GOT3 (cell line): ENCODE measurements at regions not wholly inside any gene's neighbourhood (a gene's known extent, or its start where the extent isn't known, plus 50 kb on each side); places are given as distances from the start of the nearest gene placed in this dataset.
"Not testable (repeated sequence)": the region's sequence is repeated elsewhere in the genome, so short reads cannot be mapped to it uniquely, and the experiment has no call there.

Experiments
- DNase-seq: peaks from one replicate; lab custom pipeline; 2025; ENCODE audit warnings: mixed read lengths; lab: John Stamatoyannopoulos, UW

DNA sequence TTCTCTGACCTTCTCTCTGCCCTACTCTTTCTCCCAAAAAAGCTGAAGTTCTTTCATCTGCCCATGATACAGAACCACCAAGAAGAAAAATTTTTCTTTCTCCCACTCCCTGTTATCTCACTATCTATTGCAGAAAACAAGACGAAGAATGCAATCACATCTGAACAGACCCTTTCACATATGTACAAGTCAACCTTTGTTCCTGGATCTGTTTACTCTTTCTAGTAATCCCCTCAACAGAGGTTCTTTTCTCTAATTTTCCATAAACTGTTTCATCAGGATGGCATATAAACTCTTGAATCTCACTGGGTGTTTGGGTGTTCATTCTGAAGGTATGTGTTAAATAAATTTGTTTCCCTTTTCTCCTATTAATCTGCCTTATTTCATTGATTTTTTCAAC, 1262.7 kb upstream of the NRXN1 start:
- no peak for DNase-seq

DNA sequence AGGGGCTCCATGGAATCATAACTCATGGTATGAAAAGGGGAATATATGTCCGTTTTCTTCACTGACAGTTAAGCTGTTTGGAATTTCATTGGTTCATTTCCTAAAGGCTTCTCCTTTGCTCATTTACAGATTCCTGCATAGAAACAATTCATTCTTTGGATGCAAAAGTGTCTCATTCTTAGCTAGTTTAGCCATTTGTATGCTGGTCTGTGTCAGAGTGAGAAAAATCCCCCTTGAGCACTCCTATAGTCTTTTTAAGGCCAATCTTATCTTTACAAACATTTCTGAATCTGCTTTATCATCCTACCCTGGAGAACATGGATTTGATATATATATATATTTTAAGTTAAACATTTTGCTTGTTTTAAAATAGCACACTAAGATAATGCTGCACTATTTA, 1260.9 kb upstream of the NRXN1 start:
- DNase-seq = no peak

DNA sequence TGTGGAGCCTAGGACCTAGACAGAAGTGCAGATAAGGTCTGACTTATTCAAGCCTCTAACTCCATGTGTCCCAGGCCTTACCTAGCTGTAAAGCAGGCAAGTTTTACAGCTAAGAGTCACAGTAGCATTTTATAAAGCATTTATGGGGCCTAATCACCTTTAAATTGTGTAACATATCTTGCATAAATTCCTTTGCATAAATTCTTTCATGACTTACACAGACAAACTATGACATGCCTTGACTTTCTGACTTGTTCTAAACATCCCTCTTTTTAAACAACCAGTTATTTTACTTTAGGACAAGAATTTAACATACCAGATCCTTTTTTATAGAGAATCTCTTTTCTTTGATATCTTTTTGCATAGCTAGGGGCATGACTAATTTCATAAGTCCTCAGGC, 1257.8 kb upstream of the NRXN1 start:
- no peak for DNase-seq

DNA sequence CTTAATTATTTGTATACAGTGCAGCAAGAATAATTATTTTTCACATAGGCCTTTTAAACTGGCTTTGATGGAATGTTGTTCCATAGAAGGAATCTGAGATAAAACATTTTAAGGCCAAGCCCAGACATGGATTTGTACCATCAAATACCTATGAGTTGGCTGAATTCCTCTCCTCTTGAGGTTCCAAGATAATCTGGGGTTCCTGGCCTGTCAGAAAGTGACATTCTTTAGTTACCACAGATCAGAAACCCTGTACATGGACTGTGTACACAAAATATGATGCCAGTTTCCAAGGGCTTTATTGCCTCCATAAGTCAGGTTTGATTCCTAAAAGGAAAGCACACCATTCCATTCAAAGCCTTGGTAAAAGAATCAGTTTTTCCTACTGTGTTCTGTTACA, 1256.7 kb upstream of the NRXN1 start:
- no peak for DNase-seq

DNA sequence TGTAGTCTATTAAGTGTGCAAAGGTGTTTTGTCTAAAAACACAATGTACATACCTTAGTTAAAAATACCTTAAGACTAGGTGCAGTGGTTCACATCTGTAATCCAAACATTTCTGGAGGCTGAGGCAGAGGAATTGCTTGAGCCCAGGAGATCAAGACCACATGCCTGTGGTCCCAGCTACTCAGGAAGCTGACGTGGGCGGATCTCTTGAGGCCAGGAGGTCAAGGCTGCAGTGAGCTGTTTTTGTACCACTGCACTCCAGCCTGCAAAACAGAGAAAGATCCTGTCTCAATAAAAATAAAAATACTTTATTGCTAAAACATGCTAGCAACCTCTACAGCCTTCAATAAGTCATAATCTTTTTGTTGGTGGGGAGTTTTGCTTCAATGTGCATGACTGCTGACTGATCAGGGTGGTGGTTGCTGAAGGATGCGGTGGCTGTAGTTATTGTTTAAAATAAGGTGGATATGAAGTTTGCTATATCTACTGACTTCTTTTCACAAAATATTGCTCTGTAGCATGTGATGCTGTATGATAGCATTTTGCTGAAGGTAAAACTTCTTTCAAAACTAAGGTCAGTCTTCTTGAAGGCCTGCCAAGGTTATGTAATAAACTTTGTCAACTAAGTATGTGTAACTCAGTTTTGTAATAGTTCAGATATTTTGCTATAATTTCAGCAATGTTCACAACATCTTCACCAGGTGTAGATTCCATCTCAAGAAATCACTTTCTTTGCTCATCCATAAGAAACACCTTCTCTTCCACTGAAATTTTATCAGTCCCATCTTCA, 1238.0 kb upstream of the NRXN1 start:
- DNase-seq = no peak

DNA sequence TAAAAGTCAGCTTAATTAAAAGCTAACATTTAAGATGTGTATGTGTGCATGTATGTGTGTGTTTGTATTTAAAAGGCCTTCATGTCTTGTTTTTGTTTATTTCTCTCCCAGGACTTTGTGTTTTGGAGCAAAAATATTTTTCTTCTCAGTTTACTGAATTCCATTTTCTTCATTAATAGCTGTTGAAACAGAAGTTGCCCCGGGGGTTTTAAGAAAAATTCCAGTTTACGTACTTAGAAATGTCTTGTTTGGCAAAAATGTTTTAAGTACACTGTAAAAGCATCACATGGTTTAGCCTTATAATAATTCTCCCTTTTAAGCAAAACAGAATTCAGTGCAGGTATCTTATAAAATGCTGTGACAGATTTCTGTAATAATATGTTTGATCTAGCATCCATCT, 1233.0 kb upstream of the NRXN1 start:
- no peak for DNase-seq

DNA sequence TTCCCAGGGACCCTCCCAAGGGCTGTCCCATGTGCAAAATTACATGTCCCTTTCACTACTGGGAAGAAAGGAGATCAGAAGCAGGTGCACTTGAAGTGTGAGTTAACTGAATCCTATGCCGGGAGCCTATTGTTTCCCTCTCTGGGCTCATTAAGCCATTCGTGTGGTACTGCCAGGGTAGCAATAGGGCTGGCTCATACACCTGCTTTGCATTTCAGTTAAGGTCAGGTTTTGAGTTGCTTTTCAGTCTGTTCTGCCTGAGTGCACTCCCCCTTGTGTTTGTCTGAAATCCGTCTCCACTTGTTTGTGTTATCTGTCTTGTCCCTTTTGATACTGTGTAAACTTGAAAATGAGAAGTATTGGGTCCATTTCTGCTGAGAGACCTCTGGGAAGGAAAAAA, 1232.6 kb upstream of the NRXN1 start:
- no peak for DNase-seq

DNA sequence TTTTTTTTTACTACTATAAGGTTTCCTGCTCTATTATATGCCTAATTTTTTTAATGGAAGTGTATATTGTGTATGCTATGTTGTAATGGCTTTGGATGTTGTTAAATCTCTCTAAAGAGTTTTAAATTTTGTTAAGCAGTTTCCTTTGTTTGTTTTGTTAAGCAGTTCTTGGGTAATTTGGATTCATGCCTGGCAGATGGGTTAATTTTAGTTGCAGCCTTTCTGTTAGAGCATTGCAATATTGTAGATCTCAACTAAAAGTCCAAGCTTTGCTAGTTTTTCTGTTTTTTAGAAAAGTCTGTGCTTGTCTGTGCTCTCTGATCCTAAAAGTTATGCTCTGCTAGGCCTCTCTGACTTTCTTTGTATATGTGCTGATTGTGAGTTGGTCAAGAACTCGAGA, 1229.0 kb upstream of the NRXN1 start:
- no peak for DNase-seq

DNA sequence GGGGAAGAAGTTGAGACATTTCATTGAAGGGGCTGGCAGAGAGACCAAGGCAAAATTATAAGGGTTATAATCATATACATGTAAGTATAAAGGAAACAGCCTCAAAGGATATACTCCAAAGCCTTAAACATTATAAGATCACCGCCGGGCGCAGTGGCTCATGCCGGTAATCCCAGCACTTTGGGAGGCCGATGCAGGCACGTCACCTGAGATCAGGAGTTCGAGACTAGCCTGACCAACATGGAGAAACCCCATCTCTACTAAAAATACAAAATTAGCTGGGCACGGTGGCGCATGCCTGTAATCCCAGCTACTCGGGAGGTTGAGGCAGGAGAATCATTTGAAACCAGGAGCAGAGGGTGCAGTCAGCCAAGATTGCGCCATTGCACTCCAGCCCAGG, 1227.0 kb upstream of the NRXN1 start:
- DNase-seq = not testable (repeated sequence)

DNA sequence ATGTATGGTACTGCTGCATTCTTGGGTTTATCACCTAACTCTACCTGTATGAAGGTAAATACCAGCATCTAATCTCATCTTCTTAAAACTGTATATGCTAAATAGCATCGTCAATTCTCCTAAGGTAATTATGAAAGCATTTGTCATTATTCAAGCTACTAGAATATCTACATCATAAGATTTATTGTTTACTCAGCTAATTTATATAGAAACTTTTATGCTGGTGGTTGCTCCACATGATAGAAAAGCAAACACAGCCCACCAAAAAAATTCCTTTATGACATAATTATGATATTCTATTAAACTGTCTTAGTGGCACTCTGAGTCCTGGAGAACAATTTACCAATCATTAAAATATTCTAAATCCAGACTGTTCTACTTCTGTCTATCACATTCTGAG, 1226.1 kb upstream of the NRXN1 start:
- no peak for DNase-seq

DNA sequence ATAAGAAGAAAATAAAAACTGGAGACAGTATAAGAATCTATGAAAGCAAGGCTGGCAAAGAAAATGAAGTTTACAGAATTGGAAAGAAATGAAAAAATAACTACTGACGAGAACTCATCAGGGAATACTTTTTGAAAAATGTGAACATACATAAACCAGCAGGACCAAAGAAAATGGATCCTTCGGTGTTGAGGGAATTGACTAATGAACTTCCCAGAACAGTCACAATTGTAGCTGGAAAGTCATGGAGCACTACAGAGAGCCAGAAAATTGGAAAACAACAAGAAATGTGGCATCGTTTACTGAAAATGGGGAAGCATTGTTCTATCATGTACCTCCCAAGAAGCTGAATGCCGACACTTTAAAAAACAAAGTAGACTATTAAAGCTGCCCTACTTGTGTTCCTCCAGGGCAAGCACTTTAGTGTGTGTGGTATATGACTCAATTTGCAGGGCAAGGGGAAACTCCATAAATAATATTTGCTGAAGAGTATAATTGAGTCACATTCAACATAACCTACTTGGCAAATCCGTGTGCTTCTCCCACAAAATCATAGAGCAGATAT, 1221.6 kb upstream of the NRXN1 start:
- no peak for DNase-seq

DNA sequence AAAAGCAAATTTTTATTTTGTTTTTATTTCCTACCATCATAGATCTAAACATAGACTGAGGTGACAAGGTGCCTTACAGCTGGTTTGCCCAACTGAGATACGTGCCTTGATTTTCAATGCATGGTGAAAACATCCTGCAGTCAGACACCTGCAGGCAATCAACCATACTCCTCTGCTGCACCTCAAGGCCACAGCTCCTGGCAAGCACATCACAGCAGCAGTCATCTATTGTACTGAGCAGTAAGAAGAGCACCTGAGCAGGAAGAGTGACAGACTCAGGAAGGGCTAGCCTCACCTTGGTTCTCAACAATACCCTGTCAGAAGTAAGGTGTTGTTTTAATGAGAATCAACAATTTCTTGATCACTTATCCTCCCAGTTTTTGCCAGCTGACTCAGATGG, 1206.8 kb upstream of the NRXN1 start:
- DNase-seq = no peak

DNA sequence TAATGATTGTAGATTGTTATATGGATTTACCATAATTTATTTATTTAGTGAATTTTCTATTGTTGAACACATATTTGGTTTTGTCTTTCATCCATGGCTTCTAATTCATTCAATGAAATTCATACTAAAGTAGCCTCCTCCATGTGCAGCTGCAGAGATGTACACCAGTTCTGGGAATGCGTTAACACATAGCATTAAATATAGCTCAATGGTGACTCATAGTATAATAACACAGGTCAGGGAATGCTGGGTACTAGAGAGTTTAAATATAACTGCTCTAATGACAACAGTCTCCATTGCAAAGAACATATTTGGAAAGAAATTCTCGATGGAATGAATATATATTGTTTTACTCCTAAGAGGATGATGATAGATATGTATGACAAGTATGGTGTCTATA, 1190.2 kb upstream of the NRXN1 start:
- no peak for DNase-seq

DNA sequence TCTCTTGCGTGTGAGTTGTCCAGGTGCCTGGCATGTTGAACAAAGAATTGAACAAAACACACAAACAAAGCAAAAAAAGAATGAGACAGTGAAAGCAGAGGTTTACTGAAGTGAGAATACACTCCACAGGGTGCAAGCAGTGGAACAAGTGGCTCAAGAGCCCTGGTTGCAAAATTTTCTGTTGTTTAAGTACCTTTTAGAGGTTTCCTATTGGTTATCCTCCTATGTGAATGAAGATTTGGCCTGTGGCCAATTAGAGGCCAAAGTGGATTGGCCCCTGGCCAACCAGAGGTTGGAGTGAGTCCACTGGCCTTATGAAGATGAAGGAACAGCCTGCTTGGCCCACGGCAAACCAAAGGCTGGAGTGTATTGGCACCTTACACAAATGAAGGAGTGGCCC, 1188.5 kb upstream of the NRXN1 start:
- DNase-seq = no peak

DNA sequence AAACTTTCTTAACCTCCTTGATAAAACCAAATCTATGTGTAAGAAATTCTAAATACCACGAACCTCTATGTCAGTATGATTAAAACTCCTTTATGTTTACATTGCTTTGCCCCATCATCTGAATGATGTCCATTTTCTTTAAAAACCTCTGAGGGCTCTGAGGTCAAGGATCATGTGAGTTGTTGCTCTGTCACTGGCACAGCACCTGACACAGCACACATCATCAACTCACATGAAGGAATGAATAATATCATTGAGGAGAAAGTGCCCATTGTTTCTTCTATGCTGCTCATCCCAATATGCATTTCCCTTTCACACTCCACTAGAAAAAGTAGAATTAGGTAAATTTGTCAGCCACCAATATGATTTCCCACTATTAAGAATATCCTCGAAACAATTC, 1178.7 kb upstream of the NRXN1 start:
- no peak for DNase-seq

DNA sequence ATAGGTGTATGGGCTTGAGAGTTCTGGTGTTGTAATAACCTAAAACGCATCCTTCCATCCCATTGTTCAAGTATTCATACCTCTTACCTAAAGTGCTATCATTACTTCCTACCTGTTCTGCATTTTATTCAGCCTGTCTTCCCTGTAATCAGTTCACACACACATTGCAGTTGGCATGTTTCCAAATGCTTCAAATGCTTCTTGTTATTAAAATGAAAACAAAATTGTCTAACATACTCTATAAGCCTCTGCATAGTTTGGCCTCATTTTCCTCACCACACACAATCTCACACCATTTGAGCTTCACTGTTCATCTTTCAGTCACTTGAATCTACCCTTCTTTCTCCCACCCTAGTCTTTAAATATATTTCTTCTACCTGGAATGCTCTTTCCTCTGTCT, 1178.2 kb upstream of the NRXN1 start:
- DNase-seq = no peak

DNA sequence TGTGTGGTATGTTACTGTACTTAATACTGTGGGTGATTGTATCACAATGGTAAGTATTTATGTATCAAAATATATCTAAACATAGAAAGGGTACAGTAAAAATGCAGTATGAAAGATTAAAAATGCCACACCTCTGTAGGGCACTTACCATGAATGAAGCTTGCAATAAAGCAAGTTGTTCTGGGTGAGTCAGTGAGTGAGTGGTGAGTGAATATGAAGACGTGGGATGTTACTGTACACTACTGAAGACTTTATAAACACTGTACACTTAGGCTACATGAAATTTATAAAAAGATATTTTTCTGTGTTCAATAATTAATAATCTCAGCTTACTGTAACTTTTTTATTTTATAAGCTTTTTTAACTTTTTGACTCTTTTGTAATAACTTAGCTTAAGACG, 1162.4 kb upstream of the NRXN1 start:
- no peak for DNase-seq

DNA sequence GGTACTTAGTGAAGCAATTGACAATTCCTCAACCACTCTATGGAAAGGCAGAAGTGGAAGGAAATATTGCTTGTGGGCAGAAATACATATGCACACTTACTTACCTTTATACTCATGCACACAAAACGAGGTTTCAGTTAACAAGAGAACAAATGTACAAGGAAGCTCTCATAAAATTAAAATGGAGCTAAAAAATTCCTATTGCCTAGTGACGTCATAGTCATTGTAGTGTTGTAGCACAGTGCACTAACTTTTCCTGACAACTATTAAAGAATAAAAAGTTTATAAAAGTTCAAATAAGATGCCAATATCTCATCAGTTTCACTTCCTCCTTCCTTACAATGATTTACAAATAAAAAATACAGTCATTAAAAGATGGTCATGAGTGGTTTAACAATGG, 1161.9 kb upstream of the NRXN1 start:
- no peak for DNase-seq

DNA sequence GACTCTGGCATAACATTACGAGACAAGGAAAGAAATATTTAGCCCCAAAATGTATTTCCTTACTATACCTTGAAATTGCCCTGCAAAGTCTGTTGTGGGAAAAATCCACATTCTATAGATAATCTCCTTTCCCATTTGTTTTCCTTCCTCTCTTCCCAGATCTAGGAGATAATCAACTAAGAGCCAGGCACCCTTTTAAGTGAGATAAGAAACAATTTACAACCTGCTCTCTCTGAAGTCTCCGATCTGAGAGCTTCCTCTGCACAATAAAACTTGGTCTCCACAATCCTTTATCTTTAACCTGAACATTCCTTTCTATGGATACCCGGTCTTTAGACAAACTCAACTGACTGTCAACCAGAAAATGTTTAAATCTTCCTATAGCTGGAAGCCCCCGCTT, 1160.7 kb upstream of the NRXN1 start:
- no peak for DNase-seq

DNA sequence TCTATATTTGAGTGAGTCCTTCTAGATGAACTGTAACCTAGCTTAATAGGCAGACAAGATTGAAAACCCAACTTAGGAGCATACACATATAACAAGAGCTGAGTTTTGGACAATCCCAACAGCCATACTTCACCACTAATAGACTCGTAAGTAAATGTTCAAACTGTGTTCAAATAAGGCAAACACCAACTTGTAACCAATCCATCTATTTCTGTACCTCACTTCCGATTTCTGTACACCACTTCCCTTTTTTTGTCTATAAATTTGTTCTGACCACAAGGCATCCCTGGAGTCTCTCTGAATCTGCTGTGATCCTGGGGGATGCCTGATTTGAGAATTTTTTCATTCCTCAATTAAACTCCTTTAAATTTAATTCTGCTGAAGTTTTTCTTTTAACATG, 1149.1 kb upstream of the NRXN1 start:
- no peak for DNase-seq

DNA sequence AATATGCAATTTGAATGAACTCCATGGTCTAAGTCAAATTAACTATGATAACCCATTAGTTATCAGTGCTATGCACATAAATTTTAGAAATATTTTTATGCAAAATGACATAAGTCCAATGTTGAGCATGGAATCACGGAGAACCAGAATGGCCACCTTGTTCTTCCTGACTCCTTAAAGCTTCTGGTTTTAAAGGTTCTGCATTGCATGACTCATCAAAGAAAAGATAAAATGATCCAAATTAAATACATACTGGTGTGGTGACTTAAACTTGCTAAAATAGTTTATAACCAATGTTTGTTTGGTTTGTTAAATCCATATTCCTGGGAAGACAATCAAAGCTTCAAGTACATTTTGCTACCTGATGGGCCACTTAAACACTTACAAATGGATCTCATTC, 1146.9 kb upstream of the NRXN1 start:
- DNase-seq = no peak

DNA sequence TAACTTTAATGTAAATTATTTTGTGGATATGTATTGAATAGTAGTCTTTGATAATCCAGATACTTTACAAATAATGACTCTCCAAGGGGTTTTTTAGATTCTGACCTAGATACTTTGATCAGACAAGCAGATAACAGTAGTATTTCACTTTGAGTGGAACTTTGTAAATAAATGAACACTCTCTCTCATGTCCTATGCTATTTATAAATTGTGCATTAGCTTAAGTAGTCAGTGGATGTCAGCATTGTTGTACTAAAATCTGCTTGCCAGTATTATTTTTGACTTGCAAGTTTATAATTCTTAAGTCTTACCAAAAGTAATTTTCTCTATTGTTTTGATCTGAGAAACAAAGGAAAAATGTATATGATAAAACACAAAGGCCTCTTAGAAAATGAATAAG, 1113.1 kb upstream of the NRXN1 start:
- no peak for DNase-seq

DNA sequence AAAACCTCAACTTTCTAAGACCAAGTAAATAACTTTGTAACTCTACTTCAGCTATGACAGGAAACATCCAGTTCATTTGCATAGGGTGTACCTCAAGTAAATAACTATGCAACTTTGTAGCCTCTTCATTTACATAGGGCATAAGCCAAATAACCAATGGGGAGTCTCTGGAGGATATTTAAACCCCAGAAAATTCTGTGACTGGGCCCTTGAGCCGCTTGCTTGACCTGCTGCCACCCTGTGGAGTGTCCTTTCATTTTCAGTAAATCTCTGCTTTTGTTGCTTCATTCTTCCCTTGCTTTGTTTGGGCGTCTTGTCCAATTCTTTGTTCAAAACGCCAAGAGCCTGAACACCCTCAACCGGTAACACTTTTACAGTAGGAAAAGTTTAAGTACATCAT, 1112.7 kb upstream of the NRXN1 start:
- DNase-seq = no peak

DNA sequence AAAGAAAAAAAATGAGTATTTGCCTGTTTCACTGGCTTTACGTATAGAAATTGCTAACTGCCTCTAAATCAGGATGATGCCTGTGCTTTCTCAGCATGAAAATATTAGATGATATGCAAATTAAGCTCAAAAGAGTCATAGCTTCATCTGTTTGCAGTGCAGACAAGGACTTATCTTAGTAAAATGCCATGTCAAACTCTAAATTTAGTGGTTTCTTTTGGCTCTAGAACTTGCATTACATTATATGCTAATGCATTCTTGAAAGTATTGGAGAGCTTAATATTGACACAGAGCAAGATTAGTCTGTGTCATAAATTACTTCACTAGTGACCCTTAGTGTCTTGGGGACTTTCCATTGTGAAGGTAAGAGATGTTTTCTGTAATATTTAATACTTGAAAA, 1109.1 kb upstream of the NRXN1 start:
- no peak for DNase-seq
